GM12892 (cell line): ENCODE measurements at regions not wholly inside any gene's neighbourhood (a gene's known extent, or its start where the extent isn't known, plus 50 kb on each side); places are given as distances from the start of the nearest gene placed in this dataset.
"Not testable (repeated sequence)": the region's sequence is repeated elsewhere in the genome, so short reads cannot be mapped to it uniquely, and the experiment has no call there.

Experiments used
- POLR2A ChIP-seq: IDR thresholded peaks from 2 replicates; pipeline ENCODE4 v1.6.1; 2011; ENCODE audit warnings: low read depth, low read length, control low read depth
- POLR2AphosphoS5 ChIP-seq: IDR thresholded peaks from 2 replicates; pipeline ENCODE4 v1.6.1; 2011; ENCODE audit warnings: low read depth, low read length, control low read depth

DNA sequence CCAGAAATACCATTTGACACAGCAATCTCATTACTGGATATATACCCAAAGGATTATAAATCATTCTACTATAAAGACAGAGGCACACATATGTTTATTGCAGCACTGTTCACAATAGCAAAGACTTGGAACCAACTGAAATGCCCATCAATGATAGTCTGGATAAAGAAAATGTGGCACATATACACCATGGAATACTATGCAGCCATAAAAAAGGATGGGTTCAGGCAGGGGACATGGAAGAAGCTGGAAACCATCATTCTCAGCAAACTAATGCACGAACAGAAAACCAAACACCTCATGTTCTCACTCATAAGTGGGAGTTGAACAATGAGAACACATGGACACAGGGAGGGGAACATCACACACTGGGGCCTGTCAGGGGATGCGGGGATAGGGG lies 147.0 kb upstream of the GRIP1 start:
- TF ChIP-seq POLR2AphosphoS5, POLR2A: not testable (repeated sequence)
